Colon (tissue), 2 donors: ENCODE measurements at regions not wholly inside any gene's neighbourhood (a gene's known extent, or its start where the extent isn't known, plus 50 kb on each side); places are given as distances from the start of the nearest gene placed in this dataset.
"Not testable (repeated sequence)": the region's sequence is repeated elsewhere in the genome, so short reads cannot be mapped to it uniquely, and the experiment has no call there.

Source experiments
- FAIRE-seq: peaks from 2 replicates; lab custom pipeline; 2012; peaks lifted over from hg19 to GRCh38; lab: Jason Lieb, UNC
- donor health status: control.
- donor health status: control.

DNA sequence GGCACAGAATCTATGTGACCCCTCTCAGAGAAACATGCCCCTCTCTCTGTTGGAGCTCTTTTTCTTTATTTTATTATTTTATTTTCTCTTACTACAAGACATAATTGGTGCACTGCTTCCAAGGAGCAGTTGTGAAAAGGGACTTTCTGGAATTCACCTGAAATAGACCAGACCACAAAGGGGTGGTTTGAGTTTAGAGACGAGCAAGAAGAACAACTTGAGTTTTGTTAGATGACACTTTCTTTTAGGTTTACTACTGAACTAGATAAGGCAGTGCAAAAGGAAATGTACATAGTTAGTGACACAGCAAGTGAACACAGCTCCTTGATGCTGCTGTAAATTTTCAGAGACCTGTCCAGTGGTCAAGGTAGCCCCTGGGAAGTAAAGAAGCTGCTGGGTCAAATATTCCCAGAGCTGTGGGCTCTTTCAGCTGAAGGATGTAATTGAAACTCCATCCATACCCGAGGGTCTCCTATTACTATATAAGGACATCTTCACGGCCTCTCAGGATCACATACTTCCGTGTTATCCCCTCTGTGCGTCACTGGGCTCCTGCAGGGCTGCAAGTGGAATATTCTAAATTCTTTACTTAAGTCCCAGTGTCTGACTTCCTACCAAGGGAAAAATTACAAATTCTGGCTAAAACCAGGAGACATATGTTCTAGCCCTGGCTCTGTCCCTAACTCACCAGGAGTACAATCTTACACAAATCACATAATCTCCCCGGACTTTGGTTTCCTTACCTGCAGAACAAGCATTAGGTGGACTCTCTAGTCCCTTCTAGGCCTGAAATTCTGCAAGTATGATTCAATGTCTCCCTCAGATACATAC is 69.1 kb upstream of the ADTRP start:
- FAIRE-seq, result no peak

GRCh38 chr6:11847068-11847467 is 68.5 kb upstream of the ADTRP start:
- not testable (repeated sequence) for FAIRE-seq

- no peak for FAIRE-seq
Observed at GRCh38 chr6:11845664-11846577, 67.3 kb upstream of the ADTRP start.

DNA sequence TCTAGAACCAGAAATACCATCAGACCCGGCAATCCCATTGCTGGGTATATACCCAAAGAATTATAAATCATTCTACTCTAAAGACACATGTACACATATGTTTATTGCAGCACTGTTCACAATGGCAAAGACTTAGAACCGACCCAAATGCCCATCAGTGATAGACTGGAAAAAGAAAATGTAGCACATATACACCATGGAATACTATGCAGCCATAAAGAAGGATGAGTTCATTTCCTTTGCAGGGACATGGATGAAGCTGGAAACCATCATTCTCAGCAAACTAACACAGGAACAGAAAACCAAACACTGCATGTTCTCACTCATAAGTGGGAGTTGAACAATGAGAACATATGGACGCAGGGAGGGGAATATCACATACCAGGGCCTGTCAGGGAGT is 64.2 kb upstream of the ADTRP start:
- not testable (repeated sequence) for FAIRE-seq

DNA sequence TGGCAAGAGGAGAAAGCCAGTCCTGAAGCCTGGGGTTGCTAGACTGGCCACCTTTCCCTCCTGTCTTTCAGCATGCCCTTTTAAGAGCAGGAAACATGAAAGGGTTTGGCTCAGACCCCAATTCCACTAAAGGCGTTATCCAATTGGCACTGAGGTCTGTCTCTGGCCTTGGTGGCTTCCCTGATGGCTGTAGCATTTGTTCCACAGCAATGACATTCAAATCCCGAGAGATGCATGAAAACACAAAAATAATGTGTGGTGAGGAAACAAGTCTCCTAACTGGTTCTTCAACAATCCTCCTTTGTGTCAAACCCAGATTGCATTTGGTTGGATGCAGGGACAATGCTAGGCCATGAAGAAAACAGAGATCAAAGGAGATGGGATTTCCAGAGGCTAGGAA is 56.5 kb upstream of the ADTRP start:
- no peak for FAIRE-seq

GRCh38 chr6:11833626-11834592 is 55.3 kb upstream of the ADTRP start:
- FAIRE-seq, result no peak

DNA sequence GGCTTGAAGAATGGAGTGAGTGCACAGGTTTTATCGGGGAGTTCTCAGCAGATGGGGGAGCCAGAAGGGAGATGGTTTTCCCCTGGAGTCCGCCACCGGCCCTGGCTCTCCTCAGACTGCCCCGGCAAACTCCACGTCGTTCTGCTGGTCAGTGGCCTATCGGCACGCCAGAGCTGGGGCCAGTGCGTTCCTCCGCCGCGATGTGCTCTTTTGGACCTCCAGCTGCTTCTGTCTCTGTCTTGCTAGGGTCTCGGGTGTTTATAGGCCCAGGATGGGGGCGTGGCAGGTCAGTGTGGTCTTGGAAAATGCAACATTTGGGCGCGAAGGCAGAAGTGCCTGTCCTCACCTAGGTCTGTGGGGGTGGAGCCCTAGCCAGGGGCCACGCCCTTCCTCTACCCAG is 53.0 kb upstream of the ADTRP start:
- FAIRE-seq, result no peak

GRCh38 chr6:11830520-11830919 is 51.9 kb upstream of the ADTRP start:
- FAIRE-seq, result no peak

- no peak for FAIRE-seq
Observed at GRCh38 chr6:11830105-11830504, 51.5 kb upstream of the ADTRP start.

GRCh38 chr6:11828262-11828870 is 49.8 kb upstream of the ADTRP start:
- FAIRE-seq, result no peak
